GM21723 (cell line): ENCODE measurements at regions not wholly inside any gene's neighbourhood (a gene's known extent, or its start where the extent isn't known, plus 50 kb on each side); places are given as distances from the start of the nearest gene placed in this dataset.
"Not testable (repeated sequence)": the region's sequence is repeated elsewhere in the genome, so short reads cannot be mapped to it uniquely, and the experiment has no call there.

Source experiments
- ATAC-seq: cut with Tn5 transposase; IDR thresholded peaks from one replicate; pipeline ENCODE4 v1.9.1; 2021; ENCODE audit warnings: mild to moderate bottlenecking, moderate library complexity; ENCODE audit not compliant: unreplicated experiment

- no peak for ATAC-seq
These were observed 295.7 kb downstream of the MED10 start for GRCh38 chr5:6082685-6083084.

- ATAC-seq = no peak
These were observed 296.6 kb downstream of the MED10 start for GRCh38 chr5:6081727-6082210.

GRCh38 chr5:6080930-6081726, 297.2 kb downstream of the MED10 start:
- no peak for ATAC-seq

GRCh38 chr5:6080436-6080835, 297.9 kb downstream of the MED10 start:
- ATAC-seq = no peak

- ATAC-seq = no peak
These were observed 299.5 kb downstream of the MED10 start for GRCh38 chr5:6078881-6079280.

- ATAC-seq = no peak
These were observed 301.8 kb downstream of the MED10 start for GRCh38 chr5:6076341-6077239.

GRCh38 chr5:6072488-6072887, 305.9 kb downstream of the MED10 start:
- not testable (repeated sequence) for ATAC-seq

- ATAC-seq = no peak
These were observed 308.7 kb downstream of the MED10 start for GRCh38 chr5:6069496-6070185.

- ATAC-seq = no peak
These were observed 312.3 kb downstream of the MED10 start for GRCh38 chr5:6066016-6066415.

GRCh38 chr5:6059137-6059800, 319.1 kb downstream of the MED10 start:
- ATAC-seq = no peak

GRCh38 chr5:6058055-6058715, 320.2 kb downstream of the MED10 start:
- ATAC-seq = no peak

- no peak for ATAC-seq
These were observed 322.1 kb downstream of the MED10 start for GRCh38 chr5:6056280-6056679.

GRCh38 chr5:6049662-6050061, 328.7 kb downstream of the MED10 start:
- ATAC-seq = no peak

- ATAC-seq = no peak
These were observed 329.6 kb downstream of the MED10 start for GRCh38 chr5:6048746-6049145.

- no peak for ATAC-seq
These were observed 331.9 kb downstream of the MED10 start for GRCh38 chr5:6046296-6046967.

- ATAC-seq = no peak
These were observed 334.6 kb downstream of the MED10 start for GRCh38 chr5:6043491-6044310.

- ATAC-seq = no peak
These were observed 336.3 kb downstream of the MED10 start for GRCh38 chr5:6041977-6042550.

- ATAC-seq = no peak
These were observed 339.2 kb downstream of the MED10 start for GRCh38 chr5:6039111-6039510.
